ENCODE measurements at regions not wholly inside any gene's neighbourhood (a gene's known extent, or its start where the extent isn't known, plus 50 kb on each side); places are given as distances from the start of the nearest gene placed in this dataset.

GRCh38 chr13:43977911-43978310 is 98.2 kb downstream of the LACC1 start:
- no peaks in the 10 kb centered on the region for H3K36me3 Mint-ChIP-seq (ENCODE audit: insufficient read depth)
- no peak for ATAC-seq

GRCh38 chr13:43978688-43979087 is 99.0 kb downstream of the LACC1 start:
- H3K9me3 Mint-ChIP-seq = no peaks in the 10 kb centered on the region
- H3K36me3 Mint-ChIP-seq (ENCODE audit: insufficient read depth) = no peaks in the 10 kb centered on the region
- DNase-seq = no peak
- H3K4me1 Mint-ChIP-seq (ENCODE audit: low read depth) = no peaks in the 10 kb centered on the region
- peaks cover 18% of the 10 kb centered on the region for H3K27me3 Mint-ChIP-seq (ENCODE audit: low read depth)
- H3K4me3 Mint-ChIP-seq = no peak overlapping the region
- ATAC-seq = no peak

More at GRCh38 chr13:43977911-43978310, 98.2 kb downstream of the LACC1 start:
- H3K27me3 Mint-ChIP-seq (ENCODE audit: low read depth) = peaks cover 18% of the 10 kb centered on the region
- DNase-seq = no peak
- no peak overlapping the region for H3K4me3 Mint-ChIP-seq
- no peaks in the 10 kb centered on the region for H3K4me1 Mint-ChIP-seq (ENCODE audit: low read depth)
- no peaks in the 10 kb centered on the region for H3K9me3 Mint-ChIP-seq

GRCh38 chr13:43979492-43979891 is 99.8 kb downstream of the LACC1 start:
- H3K36me3 Mint-ChIP-seq (ENCODE audit: insufficient read depth) = no peaks in the 10 kb centered on the region
- no peaks in the 10 kb centered on the region for H3K4me1 Mint-ChIP-seq (ENCODE audit: low read depth)
- H3K4me3 Mint-ChIP-seq = no peak overlapping the region
- DNase-seq (no peak), ATAC-seq (no peak)
- H3K27me3 Mint-ChIP-seq (ENCODE audit: low read depth) = peaks cover 18% of the 10 kb centered on the region
- H3K9me3 Mint-ChIP-seq = no peaks in the 10 kb centered on the region

- Mint-ChIP-seq H3K4me1 (ENCODE audit: low read depth) (no peaks in the 10 kb centered on the region), H3K36me3 (ENCODE audit: insufficient read depth) (no peaks in the 10 kb centered on the region), H3K27me3 (ENCODE audit: low read depth) (peaks cover 18% of the 10 kb centered on the region), H3K4me3 (no peak overlapping the region), H3K9me3 (no peaks in the 10 kb centered on the region)
- DNase-seq = no peak
- no peak for ATAC-seq
These were observed 100.9 kb downstream of the LACC1 start for GRCh38 chr13:43980587-43980986.

- Mint-ChIP-seq H3K27me3 (ENCODE audit: low read depth) (peaks cover 16% of the 10 kb centered on the region), H3K4me3 (no peak overlapping the region), H3K4me1 (ENCODE audit: low read depth) (no peaks in the 10 kb centered on the region), H3K36me3 (ENCODE audit: insufficient read depth) (no peaks in the 10 kb centered on the region), H3K9me3 (no peaks in the 10 kb centered on the region)
- DNase-seq (no peak), ATAC-seq (no peak)
These were observed 101.4 kb downstream of the LACC1 start for GRCh38 chr13:43981091-43981490.

- Mint-ChIP-seq H3K4me1 (ENCODE audit: low read depth) (no peaks in the 10 kb centered on the region), H3K4me3 (no peak overlapping the region), H3K9me3 (no peaks in the 10 kb centered on the region), H3K27me3 (ENCODE audit: low read depth) (peaks cover 12% of the 10 kb centered on the region), H3K36me3 (ENCODE audit: insufficient read depth) (no peaks in the 10 kb centered on the region)
- ATAC-seq = no peak
- no peak for DNase-seq
These were observed 102.0 kb downstream of the LACC1 start for GRCh38 chr13:43981512-43982301.

- Mint-ChIP-seq H3K9me3 (no peaks in the 10 kb centered on the region), H3K27me3 (ENCODE audit: low read depth) (peaks cover 9% of the 10 kb centered on the region), H3K4me3 (no peak overlapping the region), H3K4me1 (ENCODE audit: low read depth) (no peaks in the 10 kb centered on the region), H3K36me3 (ENCODE audit: insufficient read depth) (no peaks in the 10 kb centered on the region)
- no peak for DNase-seq
- no peak for ATAC-seq
These were observed 103.7 kb downstream of the LACC1 start for GRCh38 chr13:43983373-43983772.

GRCh38 chr13:43984292-43984691 is 104.6 kb downstream of the LACC1 start:
- Mint-ChIP-seq H3K9me3 (no peaks in the 10 kb centered on the region), H3K36me3 (ENCODE audit: insufficient read depth) (no peaks in the 10 kb centered on the region), H3K4me3 (no peak overlapping the region), H3K27me3 (ENCODE audit: low read depth) (peaks cover 7% of the 10 kb centered on the region), H3K4me1 (ENCODE audit: low read depth) (no peaks in the 10 kb centered on the region)
- no peak for ATAC-seq
- DNase-seq = no peak

GRCh38 chr13:43985422-43986072 is 105.8 kb downstream of the LACC1 start:
- H3K4me1 Mint-ChIP-seq (ENCODE audit: low read depth) = no peaks in the 10 kb centered on the region
- H3K4me3 Mint-ChIP-seq = no peak overlapping the region
- DNase-seq = no peak
- no peaks in the 10 kb centered on the region for H3K36me3 Mint-ChIP-seq (ENCODE audit: insufficient read depth)
- no peaks in the 10 kb centered on the region for H3K9me3 Mint-ChIP-seq
- ATAC-seq = no peak
- peaks cover 3% of the 10 kb centered on the region for H3K27me3 Mint-ChIP-seq (ENCODE audit: low read depth)

- peaks cover 7% of the 10 kb centered on the region for H3K27me3 Mint-ChIP-seq (ENCODE audit: low read depth)
- no peaks in the 10 kb centered on the region for H3K9me3 Mint-ChIP-seq
- DNase-seq (no peak), ATAC-seq (no peak)
- H3K4me1 Mint-ChIP-seq (ENCODE audit: low read depth) = no peaks in the 10 kb centered on the region
- H3K4me3 Mint-ChIP-seq = no peak overlapping the region
- no peaks in the 10 kb centered on the region for H3K36me3 Mint-ChIP-seq (ENCODE audit: insufficient read depth)
These were observed 106.8 kb downstream of the LACC1 start for GRCh38 chr13:43986421-43986981.

GRCh38 chr13:43988302-43988701 is 108.6 kb downstream of the LACC1 start:
- H3K36me3 Mint-ChIP-seq (ENCODE audit: insufficient read depth) = no peaks in the 10 kb centered on the region
- ATAC-seq (no peak), DNase-seq (no peak)
- H3K27me3 Mint-ChIP-seq (ENCODE audit: low read depth) = peaks cover 14% of the 10 kb centered on the region
- H3K4me1 Mint-ChIP-seq (ENCODE audit: low read depth) = no peaks in the 10 kb centered on the region
- H3K4me3 Mint-ChIP-seq = no peak overlapping the region
- H3K9me3 Mint-ChIP-seq = no peaks in the 10 kb centered on the region

- Mint-ChIP-seq H3K9me3 (peaks cover 5% of the 10 kb centered on the region), H3K4me1 (ENCODE audit: low read depth) (no peaks in the 10 kb centered on the region), H3K27me3 (ENCODE audit: low read depth) (peaks cover 19% of the 10 kb centered on the region), H3K36me3 (ENCODE audit: insufficient read depth) (no peaks in the 10 kb centered on the region), H3K4me3 (no peak overlapping the region)
- DNase-seq = no peak
- ATAC-seq = no peak
These were observed 110.3 kb downstream of the LACC1 start for GRCh38 chr13:43990021-43990420.

GRCh38 chr13:43990829-43991228 is 111.1 kb downstream of the LACC1 start:
- Mint-ChIP-seq H3K36me3 (ENCODE audit: insufficient read depth) (no peaks in the 10 kb centered on the region), H3K4me3 (no peak overlapping the region), H3K27me3 (ENCODE audit: low read depth) (peaks cover 19% of the 10 kb centered on the region), H3K9me3 (peaks cover 13% of the 10 kb centered on the region), H3K4me1 (ENCODE audit: low read depth) (no peaks in the 10 kb centered on the region)
- ATAC-seq (no peak), DNase-seq (no peak)

- Mint-ChIP-seq H3K27me3 (ENCODE audit: low read depth) (peaks cover 19% of the 10 kb centered on the region), H3K9me3 (peaks cover 13% of the 10 kb centered on the region), H3K4me3 (no peak overlapping the region), H3K36me3 (ENCODE audit: insufficient read depth) (no peaks in the 10 kb centered on the region), H3K4me1 (ENCODE audit: low read depth) (no peaks in the 10 kb centered on the region)
- no peak for ATAC-seq
- no peak for DNase-seq
These were observed 112.1 kb downstream of the LACC1 start for GRCh38 chr13:43991773-43992201.

GRCh38 chr13:43992211-43992610 is 112.5 kb downstream of the LACC1 start:
- ATAC-seq (no peak), DNase-seq (no peak)
- H3K9me3 Mint-ChIP-seq = peaks cover 13% of the 10 kb centered on the region
- no peaks in the 10 kb centered on the region for H3K4me1 Mint-ChIP-seq (ENCODE audit: low read depth)
- H3K4me3 Mint-ChIP-seq = no peak overlapping the region
- H3K36me3 Mint-ChIP-seq (ENCODE audit: insufficient read depth) = no peaks in the 10 kb centered on the region
- H3K27me3 Mint-ChIP-seq (ENCODE audit: low read depth) = peaks cover 19% of the 10 kb centered on the region

All from activated T-cell treated with anti-CD3 and anti-CD28 coated beads, Interleukin-2, amount 50 U/mL, for 4 hours (primary cell).